ENCODE measurements at regions not wholly inside any gene's neighbourhood (a gene's known extent, or its start where the extent isn't known, plus 50 kb on each side); places are given as distances from the start of the nearest gene placed in this dataset.

DNA sequence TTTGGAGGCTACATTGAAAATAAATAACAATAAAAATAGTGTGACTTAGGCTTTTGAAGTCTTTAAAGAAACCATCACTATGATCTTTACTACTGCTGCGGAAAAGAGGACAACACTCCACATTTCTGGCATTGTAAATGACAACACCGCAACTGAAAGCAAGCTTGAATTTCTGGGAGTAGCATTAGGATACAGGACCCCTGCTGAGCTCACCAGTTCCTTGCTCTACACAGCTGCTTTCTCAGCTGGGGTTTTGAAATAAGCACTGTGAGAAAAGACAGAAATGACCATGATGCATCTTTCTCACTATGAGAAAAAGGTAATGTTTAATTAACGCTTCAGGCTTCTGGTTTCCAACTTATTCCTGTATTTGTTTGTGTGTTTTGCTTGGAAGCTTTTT is 168.0 kb downstream of the TAF11L14 start:
- peaks cover 12 to 18% of the 10 kb centered on the region in 2 experiments for H3K4me1 Mint-ChIP-seq
- no peak overlapping the region for H4K5ac ChIP-seq (ENCODE audit: insufficient read length, low read depth, low read length)
- H3K4me2 ChIP-seq (ENCODE audit: insufficient read depth, insufficient read length, low read length) = no peak overlapping the region

More for the DNA sequence above, 168.0 kb downstream of the TAF11L14 start:
- Mint-ChIP-seq H3K27me3 (ENCODE audit: low read depth) (no peaks in the 10 kb centered on the region), H3K36me3 (ENCODE audit: insufficient read depth in 1 of 3, low read depth in 3 of 3) (no peaks in the 10 kb centered on the region; a peak in 1 of 7 replicates), H3K9me3 (no peaks in the 10 kb centered on the region), H3K4me3 (no peak overlapping the region), H3K27ac (peak overlapping the region in 1 of 3 experiments; percentile 66; a peak in 3 of 7 replicates)
- no peak overlapping the region for H4K91ac ChIP-seq (ENCODE audit: insufficient read length, low read depth, low read length)
- no peak overlapping the region for H3K23ac ChIP-seq (ENCODE audit: insufficient read length, low read depth, low read length)
- H3K4ac ChIP-seq (ENCODE audit: low read depth, low read length) = no peak overlapping the region
- H2BK12ac ChIP-seq (ENCODE audit: insufficient read length, low read depth, low read length) = no peak overlapping the region
- H3K9me3 ChIP-seq (ENCODE audit: control insufficient read depth, low read depth, low read length) = no peaks in the 10 kb centered on the region
- H4K20me1 ChIP-seq (ENCODE audit: control insufficient read depth, insufficient read depth, insufficient read length) = no peaks in the 10 kb centered on the region
- H3K9ac ChIP-seq (ENCODE audit: extremely low read depth, insufficient read length, low read length) = no peak overlapping the region
- no peaks in the 10 kb centered on the region for H3K23me2 ChIP-seq (ENCODE audit: insufficient read length, low read depth, low read length, poor library complexity, severe bottlenecking)
- H2AK5ac ChIP-seq (ENCODE audit: insufficient read length, low read length) = no peak overlapping the region
- H3K79me1 ChIP-seq (ENCODE audit: insufficient read depth, low read depth, low read length, poor library complexity, severe bottlenecking) = no peaks in the 10 kb centered on the region
- H2BK5ac ChIP-seq (ENCODE audit: insufficient read length, low read length) = no peak overlapping the region
- DNase-seq = peak; percentile 29
- H4K8ac ChIP-seq (replicated peaks; ENCODE audit: insufficient read length, low read depth, low read length) = no peak overlapping the region
- no peak overlapping the region for H3K27ac ChIP-seq (ENCODE audit: insufficient read length, low read depth, low read length)
- H3K79me2 ChIP-seq (ENCODE audit: insufficient read depth, low read length) = no peaks in the 10 kb centered on the region
- no peak overlapping the region for H2BK20ac ChIP-seq (ENCODE audit: low read depth, low read length, poor library complexity, severe bottlenecking)
- no peak overlapping the region for H2BK120ac ChIP-seq (ENCODE audit: low read depth, low read length, poor library complexity, severe bottlenecking)
- TF ChIP-seq, protein P1, sequence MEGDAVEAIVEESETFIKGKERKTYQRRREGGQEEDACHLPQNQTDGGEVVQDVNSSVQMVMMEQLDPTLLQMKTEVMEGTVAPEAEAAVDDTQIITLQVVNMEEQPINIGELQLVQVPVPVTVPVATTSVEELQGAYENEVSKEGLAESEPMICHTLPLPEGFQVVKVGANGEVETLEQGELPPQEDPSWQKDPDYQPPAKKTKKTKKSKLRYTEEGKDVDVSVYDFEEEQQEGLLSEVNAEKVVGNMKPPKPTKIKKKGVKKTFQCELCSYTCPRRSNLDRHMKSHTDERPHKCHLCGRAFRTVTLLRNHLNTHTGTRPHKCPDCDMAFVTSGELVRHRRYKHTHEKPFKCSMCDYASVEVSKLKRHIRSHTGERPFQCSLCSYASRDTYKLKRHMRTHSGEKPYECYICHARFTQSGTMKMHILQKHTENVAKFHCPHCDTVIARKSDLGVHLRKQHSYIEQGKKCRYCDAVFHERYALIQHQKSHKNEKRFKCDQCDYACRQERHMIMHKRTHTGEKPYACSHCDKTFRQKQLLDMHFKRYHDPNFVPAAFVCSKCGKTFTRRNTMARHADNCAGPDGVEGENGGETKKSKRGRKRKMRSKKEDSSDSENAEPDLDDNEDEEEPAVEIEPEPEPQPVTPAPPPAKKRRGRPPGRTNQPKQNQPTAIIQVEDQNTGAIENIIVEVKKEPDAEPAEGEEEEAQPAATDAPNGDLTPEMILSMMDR (conservative IDR thresholded peaks at IDR 0.05) = no peak
- no peak overlapping the region for H3T11ph ChIP-seq (ENCODE audit: low read length)
- no peaks in the 10 kb centered on the region for H3K27me3 ChIP-seq (ENCODE audit: insufficient read depth, low read length)
- no peak overlapping the region for H2AFZ ChIP-seq (ENCODE audit: low read length)
- H3K56ac ChIP-seq (ENCODE audit: insufficient read length, low read depth, low read length) = no peak overlapping the region
- no peak overlapping the region for H2BK15ac ChIP-seq (ENCODE audit: low read depth, low read length)
- no peak overlapping the region for H3K18ac ChIP-seq (ENCODE audit: insufficient read length, low read depth, low read length)
- no peaks in the 10 kb centered on the region for H3K4me1 ChIP-seq (ENCODE audit: insufficient read depth, low read length)
- no CpG with 5 or more reads among the region's 3 CpGs for WGBS (ENCODE audit: extremely low coverage, insufficient read length, low lambda C conversion rate)
- no peak overlapping the region for H3K14ac ChIP-seq (ENCODE audit: insufficient read depth, low read length)

Data from H9 (cell line).